NCI-H2171 treated with DMSO at 0.1 percent for 48 hours (cell line): ENCODE measurements at regions not wholly inside any gene's neighbourhood (a gene's known extent, or its start where the extent isn't known, plus 50 kb on each side); places are given as distances from the start of the nearest gene placed in this dataset.

Experiments
- DNase-seq: peaks from one replicate; lab custom pipeline; 2025; lab: John Stamatoyannopoulos, UW

GRCh38 chr6:139676718-139677117 is 302.3 kb upstream of the CITED2 start:
- DNase-seq: no peak

DNA sequence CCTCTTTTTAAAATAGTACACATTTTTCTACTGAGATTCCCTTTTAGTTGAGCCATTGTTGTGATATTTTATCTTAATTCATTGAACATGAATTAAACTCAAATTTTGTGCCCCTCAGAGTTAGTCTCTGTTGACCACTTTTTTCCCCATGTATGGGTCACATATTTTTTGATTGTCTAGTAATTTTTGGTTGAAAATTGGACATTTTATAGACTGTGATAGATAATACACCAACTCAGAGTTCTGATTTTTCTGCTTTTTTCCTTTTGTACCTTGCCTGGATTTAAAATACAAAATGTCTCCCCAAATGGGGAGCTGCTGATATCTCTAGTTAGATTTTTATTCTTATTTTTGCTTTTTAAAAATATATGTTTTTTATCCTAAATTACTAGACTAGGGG is 291.8 kb upstream of the CITED2 start:
- DNase-seq: no peak

GRCh38 chr6:139663996-139664395 is 289.5 kb upstream of the CITED2 start:
- DNase-seq: no peak

GRCh38 chr6:139659711-139660110 is 285.3 kb upstream of the CITED2 start:
- no peak for DNase-seq

DNA sequence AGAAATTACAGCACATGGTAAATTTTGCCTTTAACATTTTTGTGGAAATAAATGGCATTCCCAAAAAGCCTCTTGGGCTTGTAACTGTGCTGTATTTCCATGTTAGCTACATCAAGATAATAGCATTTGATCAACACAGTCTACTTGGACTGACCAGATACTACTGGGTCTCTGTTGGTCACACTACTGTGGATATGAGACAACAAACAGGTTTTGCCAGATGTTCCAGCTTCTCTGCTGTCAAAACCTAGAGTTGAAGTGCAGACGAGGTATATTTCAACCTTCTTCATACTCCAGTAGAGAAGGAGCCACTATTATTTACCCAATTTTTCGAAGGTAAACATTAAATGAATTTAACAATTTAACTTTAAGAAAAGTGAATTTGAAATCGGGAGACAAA is 284.7 kb upstream of the CITED2 start:
- DNase-seq: no peak

DNA sequence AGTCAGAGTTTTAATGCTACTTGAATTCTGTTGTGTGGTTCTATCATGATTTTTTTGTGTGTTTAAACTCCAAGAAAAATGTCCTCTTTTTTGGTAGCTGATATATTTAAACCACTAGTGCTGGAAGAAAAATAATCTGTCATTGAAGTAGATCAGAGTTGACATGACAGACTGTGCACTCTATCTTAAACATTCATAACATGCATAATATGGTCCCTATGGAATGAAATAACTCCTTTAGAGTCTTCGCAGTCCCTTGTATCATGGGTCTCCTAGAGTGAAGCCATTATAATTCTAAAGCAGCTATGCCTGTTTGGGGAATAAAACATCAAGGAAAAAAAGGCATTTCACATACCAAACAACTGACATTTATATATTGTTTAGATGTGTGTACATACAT is 282.7 kb upstream of the CITED2 start:
- DNase-seq: no peak

- DNase-seq: peak; percentile 11
These were observed 281.6 kb upstream of the CITED2 start for GRCh38 chr6:139655783-139656705.

- no peak for DNase-seq
These were observed 280.7 kb upstream of the CITED2 start for GRCh38 chr6:139654888-139655782.

GRCh38 chr6:139654309-139654708 is 279.9 kb upstream of the CITED2 start:
- no peak for DNase-seq

DNA sequence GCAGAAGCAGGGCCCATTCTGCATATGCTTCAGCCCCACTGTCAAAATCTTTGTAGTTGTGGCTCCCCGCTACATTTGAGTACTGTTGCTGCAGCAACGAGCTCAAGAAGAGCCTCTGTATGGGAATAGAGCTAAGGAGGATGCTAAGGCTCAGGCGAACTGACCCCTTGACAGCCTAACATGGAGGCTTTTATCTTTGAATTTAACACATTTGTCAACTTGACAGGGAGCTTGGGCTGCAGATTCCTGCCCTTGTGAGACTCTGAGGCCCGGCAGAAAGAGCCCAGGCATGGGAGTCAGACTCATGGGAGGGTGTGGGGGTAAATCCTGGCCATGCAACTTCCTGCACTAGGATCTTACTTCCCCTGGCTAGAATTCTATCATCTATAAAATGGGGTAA is 278.7 kb upstream of the CITED2 start:
- DNase-seq: no peak

- no peak for DNase-seq
These were observed 276.5 kb upstream of the CITED2 start for GRCh38 chr6:139650941-139651340.

GRCh38 chr6:139649732-139650131 is 275.3 kb upstream of the CITED2 start:
- no peak for DNase-seq

- DNase-seq: no peak
These were observed 274.7 kb upstream of the CITED2 start for GRCh38 chr6:139649128-139649527.

- peak; percentile 59 for DNase-seq
These were observed 274.1 kb upstream of the CITED2 start for GRCh38 chr6:139648430-139649000.

- no peak for DNase-seq
These were observed 273.4 kb upstream of the CITED2 start for GRCh38 chr6:139647841-139648240.

DNA sequence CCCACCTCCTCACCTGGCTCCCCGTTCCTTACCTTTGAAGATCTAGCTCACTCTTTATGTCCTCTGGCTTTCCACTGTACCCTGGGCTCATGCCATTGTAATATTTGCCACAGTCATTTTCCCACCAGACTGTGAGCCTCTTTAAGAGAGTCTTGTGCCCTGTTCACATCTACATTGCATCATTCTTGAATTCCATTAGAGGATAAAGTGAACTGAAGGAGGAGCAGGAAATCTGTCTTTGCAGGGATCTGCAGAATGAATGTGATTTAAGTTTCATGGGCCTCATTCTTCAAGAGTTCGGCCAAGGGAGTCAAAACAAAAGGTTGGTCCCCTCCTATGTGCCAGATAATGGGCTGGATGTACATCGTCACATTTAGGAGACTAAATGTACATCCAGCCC is 272.6 kb upstream of the CITED2 start:
- DNase-seq: no peak

DNA sequence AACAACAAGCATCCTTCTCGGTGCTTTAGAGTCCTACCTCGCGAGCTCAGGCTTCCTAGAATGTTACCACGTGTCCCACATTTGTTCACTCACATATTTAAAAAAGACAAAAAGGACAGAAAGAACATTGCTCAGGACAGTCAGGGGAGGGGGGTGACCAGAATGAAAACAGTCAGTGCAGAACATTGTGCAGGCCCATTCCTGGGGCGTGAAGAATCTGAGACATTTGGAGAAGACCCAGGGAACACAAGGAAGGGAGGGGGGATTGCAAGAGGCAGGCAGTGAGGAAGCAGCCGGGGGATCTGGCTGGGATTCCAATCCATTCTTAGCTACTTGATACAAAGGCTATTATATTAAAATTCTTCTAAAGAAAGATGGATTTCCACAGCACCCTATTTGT is 270.4 kb upstream of the CITED2 start:
- no peak for DNase-seq

GRCh38 chr6:139643986-139644385 is 269.5 kb upstream of the CITED2 start:
- no peak for DNase-seq

GRCh38 chr6:139642346-139642745 is 267.9 kb upstream of the CITED2 start:
- no peak for DNase-seq

- DNase-seq: no peak
These were observed 266.9 kb upstream of the CITED2 start for GRCh38 chr6:139641376-139641775.

DNA sequence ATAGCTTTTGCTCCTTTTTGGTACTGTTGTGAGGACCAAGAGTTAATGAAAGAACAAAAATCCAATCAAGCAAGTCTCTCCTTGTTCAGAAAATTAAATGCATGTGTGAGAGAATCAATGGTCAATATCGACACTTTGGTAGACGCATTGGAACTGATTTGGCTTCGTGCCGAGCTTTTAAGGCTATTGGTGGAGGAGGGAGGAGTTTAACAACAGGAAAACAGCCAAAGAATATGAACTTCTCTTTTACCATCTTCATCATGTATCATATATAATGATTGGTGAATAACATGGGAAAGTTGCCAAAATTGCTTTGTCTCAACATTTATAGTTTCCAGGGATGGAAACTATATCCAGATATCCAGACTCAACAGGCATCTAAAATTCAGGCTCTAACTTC is 266.5 kb upstream of the CITED2 start:
- no peak for DNase-seq

- DNase-seq: no peak
These were observed 266.0 kb upstream of the CITED2 start for GRCh38 chr6:139640448-139640847.

- no peak for DNase-seq
These were observed 265.1 kb upstream of the CITED2 start for GRCh38 chr6:139639507-139639906.
